Uterus (tissue), 2 donors: ENCODE measurements at regions not wholly inside any gene's neighbourhood (a gene's known extent, or its start where the extent isn't known, plus 50 kb on each side); places are given as distances from the start of the nearest gene placed in this dataset.

Experiments used
- POLR2A ChIP-seq, 2 donors: fragments of 450-650 bp; IDR thresholded peaks; one replicate each; pipeline ENCODE4 v1.6.1; 2016; ENCODE audit warnings: antibody characterized with exemption in 2 of 2, mild to moderate bottlenecking in 1 of 2, moderate library complexity in 1 of 2
- TF ChIP-seq, protein P1 (sequence below), 4 experiments: fragments of 200-600 bp in 2 of 4; fragments of 450-650 bp in 2 of 4; sonication (generic) in 2 of 4; IDR thresholded peaks; one replicate each; pipeline ENCODE4 v1.5.1; 2016 to 2019; ENCODE audit warnings: antibody characterized with exemption in 4 of 4, mild to moderate bottlenecking in 2 of 4, moderate library complexity in 1 of 4

DNA sequence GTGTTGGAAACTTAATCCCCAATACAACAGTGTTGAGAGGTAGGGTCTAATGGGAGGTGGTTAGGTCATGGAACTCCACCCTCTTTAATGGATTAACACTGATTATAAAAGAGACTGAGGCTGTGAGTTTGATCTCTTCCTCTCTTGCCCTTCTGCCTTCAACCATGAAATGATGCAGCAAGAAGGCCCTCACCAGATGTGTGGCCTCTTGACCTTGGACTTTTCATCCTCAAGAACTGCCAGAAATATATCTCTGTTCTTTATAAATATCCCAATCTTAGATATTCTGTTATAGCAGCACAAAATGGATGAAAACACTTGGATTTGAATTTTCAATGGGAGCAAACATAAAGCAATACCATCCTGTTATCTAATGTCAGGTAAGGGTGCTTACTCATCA is 67.6 kb downstream of the NMUR2 start:
- TF ChIP-seq, protein P1, sequence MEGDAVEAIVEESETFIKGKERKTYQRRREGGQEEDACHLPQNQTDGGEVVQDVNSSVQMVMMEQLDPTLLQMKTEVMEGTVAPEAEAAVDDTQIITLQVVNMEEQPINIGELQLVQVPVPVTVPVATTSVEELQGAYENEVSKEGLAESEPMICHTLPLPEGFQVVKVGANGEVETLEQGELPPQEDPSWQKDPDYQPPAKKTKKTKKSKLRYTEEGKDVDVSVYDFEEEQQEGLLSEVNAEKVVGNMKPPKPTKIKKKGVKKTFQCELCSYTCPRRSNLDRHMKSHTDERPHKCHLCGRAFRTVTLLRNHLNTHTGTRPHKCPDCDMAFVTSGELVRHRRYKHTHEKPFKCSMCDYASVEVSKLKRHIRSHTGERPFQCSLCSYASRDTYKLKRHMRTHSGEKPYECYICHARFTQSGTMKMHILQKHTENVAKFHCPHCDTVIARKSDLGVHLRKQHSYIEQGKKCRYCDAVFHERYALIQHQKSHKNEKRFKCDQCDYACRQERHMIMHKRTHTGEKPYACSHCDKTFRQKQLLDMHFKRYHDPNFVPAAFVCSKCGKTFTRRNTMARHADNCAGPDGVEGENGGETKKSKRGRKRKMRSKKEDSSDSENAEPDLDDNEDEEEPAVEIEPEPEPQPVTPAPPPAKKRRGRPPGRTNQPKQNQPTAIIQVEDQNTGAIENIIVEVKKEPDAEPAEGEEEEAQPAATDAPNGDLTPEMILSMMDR (IDR thresholded peaks at IDR 0.05), result no peak
- no peak for TF ChIP-seq POLR2A (IDR thresholded peaks at IDR 0.05)
